Aorta (tissue), 5 donors: ENCODE measurements at regions not wholly inside any gene's neighbourhood (a gene's known extent, or its start where the extent isn't known, plus 50 kb on each side); places are given as distances from the start of the nearest gene placed in this dataset.

Experiments used
- ATAC-seq: fragments of 200-7000 bp; cut with Tn5 transposase; one replicate; pipeline ENCODE4 v1.9.1; 2022; ENCODE audit warnings: moderate library complexity; ENCODE audit not compliant: low FRiP score
- DNase-seq, 2 donors: peaks; one replicate each; pipeline ENCODE4 v3.0.0-alpha.2; 2020
- H3K27ac ChIP-seq, 2 donors: one replicate each; pipeline ENCODE4 v1.5.1; 2013; ENCODE audit warnings: low read length in 2 of 2, mild to moderate bottlenecking in 2 of 2, moderate library complexity in 2 of 2, control low read depth in 1 of 2, inconsistent platforms in 1 of 2, low read depth in 1 of 2
- H3K27me3 ChIP-seq, 2 donors: one replicate each; pipeline ENCODE4 v1.6.1; 2013; ENCODE audit warnings: control low read depth in 1 of 2, low read length in 1 of 2, mild to moderate bottlenecking in 1 of 2, moderate library complexity in 1 of 2; ENCODE audit not compliant: insufficient read depth in 2 of 2, control insufficient read depth in 1 of 2
- H3K36me3 ChIP-seq, 2 donors: one replicate each; pipeline ENCODE4 v1.6.1; 2013; ENCODE audit warnings: control low read depth in 1 of 2, low read length in 1 of 2, mild to moderate bottlenecking in 1 of 2; ENCODE audit not compliant: insufficient read depth in 2 of 2, control insufficient read depth in 1 of 2
- H3K4me1 ChIP-seq, 2 donors: one replicate each; pipeline ENCODE4 v1.6.1; 2013; ENCODE audit warnings: low read length in 2 of 2, control low read depth in 1 of 2, mild to moderate bottlenecking in 1 of 2, moderate library complexity in 1 of 2; ENCODE audit not compliant: insufficient read depth in 2 of 2, control insufficient read depth in 1 of 2
- H3K4me3 ChIP-seq, 2 donors: one replicate each; pipeline ENCODE4 v1.5.1; 2013; ENCODE audit warnings: low read length in 2 of 2, control low read depth in 1 of 2, mild to moderate bottlenecking in 1 of 2
- H3K9me3 ChIP-seq: one replicate; pipeline ENCODE4 v1.6.1; 2013; ENCODE audit warnings: mild to moderate bottlenecking, low read length; ENCODE audit not compliant: control insufficient read depth
- WGBS, 2 donors: extraction: QIAGEN DNeasy Blood & Tissue Kit; methylation state at CpG; one replicate each; pipeline ENCODE4 v1.1.7; 2013; 5-methylcytosine and 5-hydroxymethylcytosine counted together
- intact Hi-C, 2 donors: fragments of 100-400 bp; cut with DNase I; formaldehyde crosslinking; loops; one replicate each; pipeline versions ENCODE4 v1.14.2 to v1.15.0; 2022
- donor health status: healthy with polysubstance abuse.
- donor health status: Bipolar disorder and iron deficiency.
- donor health status: DM: no; HTN: no; CAD: no.
- donor health status: DM: no; HTN: no; CAD: no.
- donor health status: DM: yes; HTN: yes; CAD: no.

DNA sequence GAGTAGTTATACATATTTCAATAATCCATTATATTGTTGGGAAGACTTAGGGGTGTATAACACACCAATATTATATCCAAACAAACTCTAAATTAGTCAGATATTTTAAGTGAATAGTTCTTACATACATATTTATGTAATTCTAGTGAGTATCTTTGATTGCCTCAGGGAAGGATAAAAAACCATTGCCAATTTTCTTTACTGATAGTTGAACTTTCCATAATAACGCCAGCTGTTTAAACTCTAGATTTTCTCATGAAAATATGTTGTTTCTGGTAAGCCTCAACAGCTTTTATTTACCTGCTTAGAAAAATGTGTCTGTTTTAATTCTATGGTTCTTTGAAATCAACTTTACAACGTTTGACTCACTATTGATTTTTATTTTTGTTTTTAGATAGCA lies 959.6 kb upstream of the NOVA1 start:
- H3K9me3 ChIP-seq = no peaks in the 10 kb centered on the region
- H3K4me1 ChIP-seq = no peaks in the 10 kb centered on the region
- H3K27ac ChIP-seq = no peak overlapping the region
- intact Hi-C loops = no loop called here
- H3K4me3 ChIP-seq = no peak overlapping the region
- DNase-seq = no peak
- 56 to 61% methylated on average over 2 of the region's 2 CpGs for WGBS, 2 donors
- H3K27me3 ChIP-seq = no peaks in the 10 kb centered on the region
- no peaks in the 10 kb centered on the region for H3K36me3 ChIP-seq
- ATAC-seq = no peak

DNA sequence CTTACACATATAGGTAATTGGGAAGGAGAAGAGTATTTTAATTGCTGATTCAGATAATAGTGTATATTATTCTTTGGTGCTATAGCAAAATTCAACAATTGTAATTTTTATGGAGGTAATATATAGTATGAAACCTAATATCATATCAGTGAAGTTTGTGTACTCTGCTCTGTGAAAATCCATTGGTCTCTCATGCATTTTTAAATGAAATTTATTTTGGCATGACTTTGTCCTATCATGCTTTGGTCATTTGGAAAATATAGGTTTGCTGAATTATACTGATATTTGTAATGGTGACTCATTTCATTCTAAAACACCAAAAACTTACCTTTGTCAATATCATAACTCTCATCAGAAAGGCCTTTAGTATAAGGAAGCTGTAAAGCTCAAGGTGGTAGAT lies 962.0 kb upstream of the NOVA1 start:
- ATAC-seq (no peak), DNase-seq (no peak)
- intact Hi-C loops = no loop called here

DNA sequence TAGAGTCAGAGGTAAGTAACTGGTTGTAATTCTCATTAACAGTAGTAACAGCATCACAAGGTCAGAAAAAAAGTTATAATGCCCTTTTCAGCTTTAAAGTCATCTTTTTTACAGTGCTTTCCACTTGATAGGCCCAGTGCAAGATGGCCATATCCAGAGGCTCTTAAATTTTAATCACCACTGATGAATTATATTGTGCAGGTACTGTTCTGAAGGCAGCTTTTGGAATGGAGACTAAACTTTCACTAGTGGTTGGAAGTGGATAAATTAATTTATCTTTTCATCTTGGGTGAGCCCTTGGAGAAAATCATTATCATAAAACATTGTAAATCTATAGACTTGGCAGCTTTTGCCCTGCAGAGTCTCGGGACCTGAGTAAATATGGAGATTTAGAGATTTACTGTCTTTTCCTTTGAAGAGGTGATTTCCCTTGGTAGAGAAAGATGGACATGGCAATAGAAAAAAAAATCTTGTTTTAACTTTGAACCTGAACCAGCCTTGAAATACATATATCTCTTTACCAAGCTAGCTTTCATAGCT lies 969.1 kb upstream of the NOVA1 start:
- H3K27ac ChIP-seq = no peak overlapping the region
- DNase-seq = no peak
- intact Hi-C loops = loop anchor here in 1 of 2 donors (2.0 kb wide), 1 partner anchor 14 kb away; no protein-coding TSS in a partner anchor
- H3K4me3 ChIP-seq = no peak overlapping the region
- WGBS, 2 donors = 25 to 50% methylated on average over 1 of the region's 1 CpG
- H3K9me3 ChIP-seq = no peaks in the 10 kb centered on the region
- no peaks in the 10 kb centered on the region for H3K36me3 ChIP-seq
- no peaks in the 10 kb centered on the region for H3K4me1 ChIP-seq
- no peaks in the 10 kb centered on the region for H3K27me3 ChIP-seq
- no peak for ATAC-seq

More for the DNA sequence above, 962.0 kb upstream of the NOVA1 start:
- Histone ChIP-seq H3K4me1 (no peaks in the 10 kb centered on the region), H3K36me3 (no peaks in the 10 kb centered on the region), H3K27me3 (no peaks in the 10 kb centered on the region), H3K9me3 (no peaks in the 10 kb centered on the region), H3K27ac (no peak overlapping the region), H3K4me3 (no peak overlapping the region)

DNA sequence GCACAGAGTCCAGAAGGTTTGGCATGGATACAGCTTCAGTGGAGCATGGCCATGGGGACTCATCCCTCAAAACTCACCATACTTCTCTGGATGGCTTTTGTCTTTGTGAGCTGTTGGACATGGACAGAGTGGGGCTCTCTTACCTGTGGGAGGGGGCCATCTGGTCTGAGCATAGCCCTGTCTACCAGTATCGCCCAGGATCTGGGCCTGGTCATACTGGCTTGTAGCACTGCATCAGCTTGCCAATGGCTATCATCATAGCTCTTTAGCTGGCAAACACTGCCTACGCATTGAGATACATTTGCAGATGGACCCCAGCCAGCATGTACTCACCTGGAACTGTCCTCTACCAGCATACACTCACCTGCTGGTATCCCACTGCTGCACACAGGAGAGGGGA lies 975.2 kb upstream of the NOVA1 start:
- H3K4me1 ChIP-seq = no peaks in the 10 kb centered on the region
- no peaks in the 10 kb centered on the region for H3K36me3 ChIP-seq
- WGBS, 2 donors = 89 to 93% methylated on average over 2 of the region's 2 CpGs
- H3K4me3 ChIP-seq = no peak overlapping the region
- no peaks in the 10 kb centered on the region for H3K27me3 ChIP-seq
- ATAC-seq = no peak
- intact Hi-C loops = no loop called here
- no peak overlapping the region for H3K27ac ChIP-seq
- peak in 1 of 2 donors; percentile 36 for DNase-seq
- H3K9me3 ChIP-seq = no peaks in the 10 kb centered on the region

DNA sequence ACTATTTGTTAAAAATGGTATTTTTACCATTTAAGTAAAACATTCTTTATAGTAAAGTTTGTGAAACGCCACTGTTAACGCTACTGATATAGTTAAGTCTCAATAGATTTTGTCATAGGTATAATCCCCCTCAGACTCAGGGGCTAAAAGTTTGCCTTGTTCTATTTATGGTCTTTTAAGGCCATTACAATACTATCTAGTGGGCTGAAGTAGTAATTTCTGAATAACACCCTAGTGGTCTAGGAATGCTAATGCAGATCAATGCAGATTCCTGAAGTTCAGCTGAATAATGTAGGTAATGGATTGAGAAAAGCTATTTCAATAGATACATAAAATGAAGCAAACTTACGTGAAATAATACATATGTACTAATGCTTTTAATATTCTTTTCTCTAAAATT lies 989.3 kb upstream of the NOVA1 start:
- DNase-seq (no peak), ATAC-seq (no peak)
- H3K9me3 ChIP-seq = no peaks in the 10 kb centered on the region
- no peaks in the 10 kb centered on the region for H3K36me3 ChIP-seq
- 59 to 73% methylated on average over 3 of the region's 3 CpGs for WGBS, 2 donors
- no peak overlapping the region for H3K27ac ChIP-seq
- H3K27me3 ChIP-seq = no peaks in the 10 kb centered on the region
- no peak overlapping the region for H3K4me3 ChIP-seq
- no peaks in the 10 kb centered on the region for H3K4me1 ChIP-seq
- intact Hi-C loops = no loop called here

DNA sequence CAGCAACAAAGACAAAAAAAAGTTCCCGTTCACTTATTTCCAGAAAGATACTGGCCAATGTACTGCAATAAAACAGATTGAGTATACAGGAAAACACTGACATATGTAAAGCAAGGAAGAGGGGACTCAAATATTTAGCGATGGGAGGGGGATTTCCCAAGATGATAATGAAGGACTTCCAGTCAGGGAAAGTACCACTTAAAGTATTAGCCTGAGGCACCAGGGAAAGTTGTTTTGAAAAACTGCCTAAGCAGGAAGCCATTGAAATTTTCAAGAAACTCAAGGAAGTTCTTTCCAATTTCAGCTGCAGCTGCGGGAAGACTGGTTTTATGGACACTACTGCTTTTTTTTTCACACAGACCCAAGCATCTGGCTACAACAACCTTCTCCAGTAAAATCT lies 1007.4 kb upstream of the NOVA1 start:
- H3K27ac ChIP-seq = no peak overlapping the region
- no peaks in the 10 kb centered on the region for H3K27me3 ChIP-seq
- ATAC-seq = no peak
- H3K4me1 ChIP-seq = no peaks in the 10 kb centered on the region
- no peaks in the 10 kb centered on the region for H3K36me3 ChIP-seq
- DNase-seq = no peak
- intact Hi-C loops = no loop called here
- H3K4me3 ChIP-seq = no peak overlapping the region
- WGBS, 2 donors = 48 to 51% methylated on average over 3 of the region's 3 CpGs
- H3K9me3 ChIP-seq = no peaks in the 10 kb centered on the region

DNA sequence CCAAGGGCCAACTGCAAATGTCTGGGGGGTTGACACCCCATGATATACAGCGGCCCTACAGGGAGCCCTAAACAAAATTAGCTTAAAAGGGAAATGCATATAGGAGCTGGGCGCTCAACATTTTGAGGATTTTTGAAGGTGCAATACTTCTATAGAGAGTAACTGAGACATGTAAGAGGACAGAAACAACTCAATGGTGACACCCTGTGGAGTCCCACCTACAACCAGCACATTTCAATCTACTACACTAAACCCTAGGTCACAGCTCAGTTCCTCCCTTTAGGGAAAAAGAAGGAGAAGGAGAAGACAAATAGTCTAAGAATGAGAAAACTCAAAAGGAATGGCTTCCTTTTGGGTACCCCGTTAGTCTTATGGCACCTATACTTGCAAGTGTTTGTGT lies 1010.5 kb upstream of the NOVA1 start:
- WGBS, 2 donors = 77 to 82% methylated on average over 3 of the region's 3 CpGs
- Histone ChIP-seq H3K27me3 (no peaks in the 10 kb centered on the region), H3K27ac (no peak overlapping the region), H3K36me3 (no peaks in the 10 kb centered on the region), H3K4me1 (no peaks in the 10 kb centered on the region), H3K9me3 (no peaks in the 10 kb centered on the region), H3K4me3 (no peak overlapping the region)
- intact Hi-C loops = no loop called here
- DNase-seq (no peak), ATAC-seq (no peak)

GRCh38 chr14:27612121-27612520 lies 1014.3 kb upstream of the NOVA1 start:
- Histone ChIP-seq H3K27me3 (no peaks in the 10 kb centered on the region), H3K4me3 (no peak overlapping the region), H3K9me3 (no peaks in the 10 kb centered on the region), H3K27ac (no peak overlapping the region), H3K36me3 (no peaks in the 10 kb centered on the region), H3K4me1 (no peaks in the 10 kb centered on the region)
- intact Hi-C loops = no loop called here
- ATAC-seq (no peak), DNase-seq (no peak)
- WGBS, 2 donors = 80 to 82% methylated on average over 6 of the region's 6 CpGs

GRCh38 chr14:27613102-27613501 lies 1015.3 kb upstream of the NOVA1 start:
- 76 to 77% methylated on average over 2 of the region's 2 CpGs for WGBS, 2 donors
- no peaks in the 10 kb centered on the region for H3K27me3 ChIP-seq
- no peaks in the 10 kb centered on the region for H3K4me1 ChIP-seq
- H3K36me3 ChIP-seq = no peaks in the 10 kb centered on the region
- no peak overlapping the region for H3K27ac ChIP-seq
- H3K9me3 ChIP-seq = no peaks in the 10 kb centered on the region
- no peak overlapping the region for H3K4me3 ChIP-seq
- intact Hi-C loops = no loop called here
- DNase-seq (no peak), ATAC-seq (no peak)
